H9 (cell line): ENCODE measurements at regions not wholly inside any gene's neighbourhood (a gene's known extent, or its start where the extent isn't known, plus 50 kb on each side); places are given as distances from the start of the nearest gene placed in this dataset.

Experiments
- DNase-seq: peaks from one replicate; pipeline ENCODE4 v3.0.0-alpha.2; 2017
- H2AFZ ChIP-seq: one replicate; pipeline ENCODE4 v1.6.1; 2013; ENCODE audit warnings: mild to moderate bottlenecking, low read length, control low read depth, moderate library complexity
- H2AK5ac ChIP-seq: 2 replicates; pipeline ENCODE4 v1.6.1; 2013; ENCODE audit warnings: low read length, control low read depth, mixed read lengths; ENCODE audit not compliant: insufficient read length
- H2BK120ac ChIP-seq: one replicate; pipeline ENCODE4 v1.6.1; 2013; ENCODE audit warnings: low read depth, mild to moderate bottlenecking, low read length, control low read depth, inconsistent platforms; ENCODE audit not compliant: poor library complexity, severe bottlenecking
- H2BK12ac ChIP-seq: 2 replicates; pipeline ENCODE4 v1.6.1; 2013; ENCODE audit warnings: low read length, control low read depth, mixed read lengths, low read depth; ENCODE audit not compliant: insufficient read length
- H2BK15ac ChIP-seq: 2 replicates; pipeline ENCODE4 v1.6.1; 2013; ENCODE audit warnings: low read depth, low read length, control low read depth
- H2BK20ac ChIP-seq: one replicate; pipeline ENCODE4 v1.6.1; 2013; ENCODE audit warnings: low read depth, mild to moderate bottlenecking, low read length, control low read depth, inconsistent platforms; ENCODE audit not compliant: poor library complexity, severe bottlenecking
- H2BK5ac ChIP-seq: 2 replicates; pipeline ENCODE4 v1.6.1; 2013; ENCODE audit warnings: low read length, control low read depth, mixed read lengths; ENCODE audit not compliant: insufficient read length
- H3K14ac ChIP-seq: 2 replicates; pipeline ENCODE4 v1.6.1; 2013; ENCODE audit warnings: low read length, control low read depth; ENCODE audit not compliant: insufficient read depth
- H3K18ac ChIP-seq: 2 replicates; pipeline ENCODE4 v1.6.1; 2013; ENCODE audit warnings: low read depth, mild to moderate bottlenecking, mixed read lengths, low read length, control low read depth; ENCODE audit not compliant: insufficient read length
- H3K23ac ChIP-seq: 2 replicates; pipeline ENCODE4 v1.6.1; 2013; ENCODE audit warnings: low read length, control low read depth, mixed read lengths, low read depth; ENCODE audit not compliant: insufficient read length
- H3K23me2 ChIP-seq: 2 replicates; pipeline ENCODE4 v1.6.1; 2013; ENCODE audit warnings: low read depth, mild to moderate bottlenecking, mixed read lengths, low read length, control low read depth; ENCODE audit not compliant: insufficient read length, poor library complexity, severe bottlenecking
- H3K27ac ChIP-seq: 2 replicates; pipeline ENCODE4 v1.5.1; 2013; ENCODE audit warnings: low read length, control low read depth, mixed read lengths, low read depth; ENCODE audit not compliant: insufficient read length
- H3K27me3 ChIP-seq: 2 replicates; pipeline ENCODE4 v1.6.1; 2013; ENCODE audit warnings: low read length, control low read depth, inconsistent platforms; ENCODE audit not compliant: insufficient read depth
- H3K4ac ChIP-seq: 2 replicates; pipeline ENCODE4 v1.6.1; 2013; ENCODE audit warnings: low read depth, mild to moderate bottlenecking, control low read depth, inconsistent platforms, low read length, moderate library complexity
- H3K4me1 ChIP-seq: 2 replicates; pipeline ENCODE4 v1.6.1; 2013; ENCODE audit warnings: low read length, control low read depth, inconsistent platforms; ENCODE audit not compliant: insufficient read depth
- H3K4me2 ChIP-seq: 2 replicates; pipeline ENCODE4 v1.6.1; 2013; ENCODE audit warnings: low read length, control low read depth, mixed read lengths; ENCODE audit not compliant: insufficient read length, insufficient read depth
- H3K56ac ChIP-seq: 2 replicates; pipeline ENCODE4 v1.6.1; 2013; ENCODE audit warnings: low read depth, mild to moderate bottlenecking, mixed read lengths, low read length, control low read depth; ENCODE audit not compliant: insufficient read length
- H3K79me1 ChIP-seq: 2 replicates; pipeline ENCODE4 v1.6.1; 2013; ENCODE audit warnings: low read depth, mild to moderate bottlenecking, moderate library complexity, low read length, control low read depth, inconsistent platforms; ENCODE audit not compliant: insufficient read depth, poor library complexity, severe bottlenecking
- H3K79me2 ChIP-seq: 2 replicates; pipeline ENCODE4 v1.6.1; 2013; ENCODE audit warnings: low read length, control low read depth, inconsistent platforms; ENCODE audit not compliant: insufficient read depth
- H3K9ac ChIP-seq: 2 replicates; pipeline ENCODE4 v1.6.1; 2013; ENCODE audit warnings: low read length, control low read depth, mixed read lengths; ENCODE audit not compliant: insufficient read length; ENCODE audit errors: extremely low read depth
- H3K9me3 ChIP-seq: one replicate; pipeline ENCODE4 v1.6.1; 2013; ENCODE audit warnings: low read depth, low read length, inconsistent platforms; ENCODE audit not compliant: control insufficient read depth
- H3T11ph ChIP-seq: one replicate; pipeline ENCODE4 v1.6.1; 2013; ENCODE audit warnings: mild to moderate bottlenecking, low read length, control low read depth, inconsistent platforms
- H4K20me1 ChIP-seq: one replicate; pipeline ENCODE4 v1.6.1; 2013; ENCODE audit not compliant: control insufficient read depth, insufficient read length, insufficient read depth
- H4K5ac ChIP-seq: 2 replicates; pipeline ENCODE4 v1.6.1; 2013; ENCODE audit warnings: low read depth, mild to moderate bottlenecking, mixed read lengths, low read length, control low read depth; ENCODE audit not compliant: insufficient read length
- H4K8ac ChIP-seq: replicated peaks from 2 replicates; pipeline ENCODE4 v1.6.1; 2013; ENCODE audit warnings: low read length, control low read depth, mixed read lengths, low read depth; ENCODE audit not compliant: insufficient read length
- H4K91ac ChIP-seq: 2 replicates; pipeline ENCODE4 v1.6.1; 2013; ENCODE audit warnings: low read depth, mild to moderate bottlenecking, moderate library complexity, mixed read lengths, low read length, control low read depth; ENCODE audit not compliant: insufficient read length
- H3K27ac Mint-ChIP-seq, 3 experiments: 2 replicates in 2 of 3; 3 replicates in 1 of 3; pipeline ENCODE4 v1.8.0; 2020 to 2021; ENCODE audit warnings: mixed read lengths in 3 of 3, mild to moderate bottlenecking in 1 of 3, moderate library complexity in 1 of 3
- H3K27me3 Mint-ChIP-seq: 2 replicates; pipeline ENCODE4 v1.8.0; 2021; ENCODE audit warnings: low read depth, mild to moderate bottlenecking, moderate library complexity, mixed read lengths
- H3K36me3 Mint-ChIP-seq, 3 experiments: 2 replicates in 2 of 3; 3 replicates in 1 of 3; pipeline ENCODE4 v1.8.0; 2020 to 2021; ENCODE audit warnings: low read depth in 3 of 3, mixed read lengths in 3 of 3; ENCODE audit not compliant: insufficient read depth in 1 of 3
- H3K4me1 Mint-ChIP-seq, 2 experiments: 2 replicates each; pipeline ENCODE4 v1.8.0; 2020; ENCODE audit warnings: mixed read lengths in 2 of 2
- H3K4me3 Mint-ChIP-seq, 2 experiments: 2 replicates in 1 of 2; 3 replicates in 1 of 2; pipeline ENCODE4 v1.8.0; 2020 to 2021; ENCODE audit warnings: mild to moderate bottlenecking in 2 of 2, mixed read lengths in 2 of 2, moderate library complexity in 1 of 2
- H3K9me3 Mint-ChIP-seq, 2 experiments: 2 replicates in 1 of 2; 3 replicates in 1 of 2; pipeline ENCODE4 v1.8.0; 2020; ENCODE audit warnings: mild to moderate bottlenecking in 2 of 2, mixed read lengths in 2 of 2, moderate library complexity in 1 of 2
- CTCF ChIP-seq: fragments of 200-600 bp; sonication (generic); conservative IDR thresholded peaks from 3 replicates; pipeline ENCODE4 v1.8.0; 2021; ENCODE audit warnings: antibody characterized with exemption, mild to moderate bottlenecking
- WGBS: extraction: QIAGEN DNeasy Blood & Tissue Kit; methylation state at CpG from one replicate; pipeline ENCODE4 v1.1.7; 2013; ENCODE audit warnings: missing lambda C conversion rate, low lambda C conversion rate, mixed read lengths; ENCODE audit not compliant: insufficient read length; ENCODE audit errors: extremely low coverage; 5-methylcytosine and 5-hydroxymethylcytosine counted together

GRCh38 chr11:27934830-27935145, 173.2 kb downstream of the KIF18A start:
- H3K36me3 Mint-ChIP-seq, result peaks cover 11 to 14% (median 12%) of the 10 kb centered on the region in 3 experiments
- no peak overlapping the region for H2AK5ac ChIP-seq
- H3K27me3 ChIP-seq, result no peaks in the 10 kb centered on the region
- no peak overlapping the region for H4K8ac ChIP-seq
- no peak overlapping the region for H3K14ac ChIP-seq
- H3T11ph ChIP-seq, result no peak overlapping the region
- no peak overlapping the region for H4K91ac ChIP-seq
- H4K5ac ChIP-seq, result peak overlapping the region; percentile 41
- no peaks in the 10 kb centered on the region for H3K23me2 ChIP-seq
- H2BK12ac ChIP-seq, result no peak overlapping the region
- no peak for DNase-seq
- H3K79me1 ChIP-seq, result no peaks in the 10 kb centered on the region
- no peak overlapping the region for H3K23ac ChIP-seq
- no peak overlapping the region for H2AFZ ChIP-seq
- no peak overlapping the region for H3K27ac ChIP-seq
- H2BK15ac ChIP-seq, result no peak overlapping the region
- no peak overlapping the region for H2BK20ac ChIP-seq
- no peaks in the 10 kb centered on the region for H3K4me1 ChIP-seq
- H3K4me3 Mint-ChIP-seq, result no peak overlapping the region
- peaks cover 20 to 23% of the 10 kb centered on the region in 2 experiments for H3K9me3 Mint-ChIP-seq
- no peak overlapping the region for H3K18ac ChIP-seq
- TF ChIP-seq CTCF, result no peak
- H2BK5ac ChIP-seq, result no peak overlapping the region
- no peak overlapping the region for H3K4ac ChIP-seq
- no peaks in the 10 kb centered on the region for H3K9me3 ChIP-seq
- H2BK120ac ChIP-seq, result no peak overlapping the region
- H4K20me1 ChIP-seq, result no peaks in the 10 kb centered on the region
- H3K27me3 Mint-ChIP-seq, result peaks cover 8% of the 10 kb centered on the region
- H3K27ac Mint-ChIP-seq, result no peak overlapping the region
- no peak overlapping the region for H3K4me2 ChIP-seq
- H3K79me2 ChIP-seq, result no peaks in the 10 kb centered on the region
- no peak overlapping the region for H3K56ac ChIP-seq
- WGBS, result no CpG with 5 or more reads among the region's 7 CpGs
- no peak overlapping the region for H3K9ac ChIP-seq
- H3K4me1 Mint-ChIP-seq, result peaks cover 5 to 14% of the 10 kb centered on the region in 2 experiments
